H1 (cell line): ENCODE measurements at regions not wholly inside any gene's neighbourhood (a gene's known extent, or its start where the extent isn't known, plus 50 kb on each side); places are given as distances from the start of the nearest gene placed in this dataset.
"Not testable (repeated sequence)": the region's sequence is repeated elsewhere in the genome, so short reads cannot be mapped to it uniquely, and the experiment has no call there.

Experiments used
- CTCF ChIA-PET: fragments of 300-600 bp; sonication (Branson Sonifier 250); formaldehyde crosslinking; loops from one replicate; lab custom pipeline; 2021; ENCODE audit not compliant: partially characterized antibody; lab: Charles Lee
- POLR2A ChIA-PET: fragments of 300-600 bp; sonication (Branson Sonifier 250); formaldehyde crosslinking; loops from one replicate; lab custom pipeline; 2021; ENCODE audit warnings: inconsistent platforms; ENCODE audit not compliant: partially characterized antibody; lab: Charles Lee
- DNase-seq, 2 experiments: peaks; one replicate each; pipeline versions ENCODE4 v3.0.0 to v3.0.0-alpha.2; 2010 to 2022; ENCODE audit warnings: low spot score in 2 of 2, low read depth in 1 of 2, mixed read lengths in 1 of 2
- FAIRE-seq: peaks from 2 replicates; lab custom pipeline; 2011; peaks lifted over from hg19 to GRCh38; lab: Jason Lieb, UNC
- H2AFZ ChIP-seq: 2 replicates; pipeline ENCODE4 v1.8.1; 2012; ENCODE audit warnings: low read length, inconsistent platforms
- H2AK5ac ChIP-seq: 2 replicates; pipeline ENCODE4 v1.6.1; 2013; ENCODE audit warnings: low read depth, low read length
- H2BK120ac ChIP-seq: replicated peaks from 2 replicates; pipeline ENCODE3; 2013; ENCODE audit warnings: low read depth, low read length, inconsistent platforms
- H2BK12ac ChIP-seq: 2 replicates; pipeline ENCODE4 v1.6.1; 2013; ENCODE audit warnings: low read depth, low read length
- H2BK15ac ChIP-seq: 2 replicates; pipeline ENCODE4 v1.6.1; 2013; ENCODE audit warnings: low read length
- H2BK20ac ChIP-seq: 2 replicates; pipeline ENCODE4 v1.6.1; 2013; ENCODE audit warnings: low read length
- H2BK5ac ChIP-seq: 2 replicates; pipeline ENCODE4 v1.6.1; 2013; ENCODE audit warnings: low read depth, low read length
- H3K14ac ChIP-seq: 2 replicates; pipeline ENCODE4 v1.6.1; 2013; ENCODE audit warnings: inconsistent platforms; ENCODE audit not compliant: insufficient read length
- H3K18ac ChIP-seq: 2 replicates; pipeline ENCODE4 v1.6.1; 2013; ENCODE audit warnings: low read length; ENCODE audit errors: extremely low read depth
- H3K23ac ChIP-seq: 2 replicates; pipeline ENCODE4 v1.6.1; 2013; ENCODE audit warnings: inconsistent platforms; ENCODE audit not compliant: insufficient read length
- H3K23me2 ChIP-seq: 2 replicates; pipeline ENCODE4 v1.6.1; 2013; ENCODE audit warnings: low read depth, low read length
- H3K27ac ChIP-seq: 2 replicates; pipeline ENCODE4 v1.6.1; 2011; ENCODE audit warnings: low read depth, low read length, inconsistent platforms
- H3K27me3 ChIP-seq, 4 experiments: replicated peaks in 1 of 4; 1 replicate in 1 of 4; 2 replicates in 3 of 4; pipeline versions ENCODE4 v1.6.1 to v1.8.1; 2011 to 2013; ENCODE audit warnings: low read length in 3 of 4, mild to moderate bottlenecking in 3 of 4, inconsistent platforms in 2 of 4, mixed read lengths in 2 of 4, moderate library complexity in 1 of 4; ENCODE audit not compliant: control insufficient read depth in 3 of 4, insufficient read depth in 3 of 4; ENCODE audit errors: extremely low read depth in 1 of 4
- H3K36me3 ChIP-seq, 4 experiments: 2 replicates each; pipeline versions ENCODE4 v1.6.1 to v1.8.1; 2011 to 2013; ENCODE audit warnings: mild to moderate bottlenecking in 4 of 4, low read length in 3 of 4, moderate library complexity in 2 of 4, control low read depth in 1 of 4, inconsistent platforms in 1 of 4; ENCODE audit not compliant: insufficient read depth in 4 of 4, control insufficient read depth in 2 of 4
- H3K4ac ChIP-seq: replicated peaks from 2 replicates; pipeline ENCODE3; 2013; ENCODE audit warnings: low read length, low read depth, mixed read lengths, inconsistent platforms; ENCODE audit not compliant: insufficient read length
- H3K4me1 ChIP-seq, 4 experiments: replicated peaks in 1 of 4; 1 replicate in 1 of 4; 2 replicates in 3 of 4; pipeline versions ENCODE4 v1.6.1 to v1.8.1; 2011 to 2013; ENCODE audit warnings: low read length in 3 of 4, inconsistent platforms in 2 of 4, mixed read lengths in 1 of 4; ENCODE audit not compliant: insufficient read depth in 4 of 4, control insufficient read depth in 3 of 4
- H3K4me2 ChIP-seq, 2 experiments: 2 replicates each; pipeline versions ENCODE4 v1.6.1 to v1.8.1; 2011 to 2013; ENCODE audit warnings: low read depth in 2 of 2, low read length in 2 of 2, control low read depth in 1 of 2, inconsistent platforms in 1 of 2, mild to moderate bottlenecking in 1 of 2; ENCODE audit not compliant: insufficient read depth in 1 of 2
- H3K4me3 ChIP-seq, 4 experiments: fragments of 200-600, 300-600 bp in 1 of 4; sonication (generic), shearing (Covaris generic), sonication (Bioruptor Twin) in 1 of 4; 2 replicates each; pipeline versions ENCODE4 v1.5.1 to v1.8.1; 2011 to 2016; ENCODE audit warnings: low read length in 4 of 4, low read depth in 3 of 4, control low read depth in 2 of 4, inconsistent platforms in 2 of 4, mild to moderate bottlenecking in 2 of 4, mixed read lengths in 1 of 4, moderate library complexity in 1 of 4; ENCODE audit not compliant: insufficient read depth in 2 of 4; ENCODE audit errors: extremely low read depth in 1 of 4
- H3K56ac ChIP-seq: replicated peaks from 2 replicates; pipeline ENCODE3; 2013; ENCODE audit warnings: low read depth, mild to moderate bottlenecking, mixed read lengths, low read length, inconsistent platforms; ENCODE audit not compliant: insufficient read length
- H3K79me1 ChIP-seq: 2 replicates; pipeline ENCODE4 v1.6.1; 2013; ENCODE audit warnings: low read depth, low read length, control low read depth
- H3K79me2 ChIP-seq, 2 experiments: 2 replicates each; pipeline versions ENCODE4 v1.6.1 to v1.8.1; 2012 to 2013; ENCODE audit warnings: low read length in 2 of 2, mild to moderate bottlenecking in 2 of 2, inconsistent platforms in 1 of 2; ENCODE audit not compliant: insufficient read depth in 2 of 2, control insufficient read depth in 1 of 2
- H3K9ac ChIP-seq, 4 experiments: replicated peaks in 1 of 4; 1 replicate in 1 of 4; 2 replicates in 3 of 4; pipeline versions ENCODE4 v1.6.1 to v1.8.1; 2011 to 2013; ENCODE audit warnings: low read depth in 3 of 4, low read length in 3 of 4, control low read depth in 2 of 4, mild to moderate bottlenecking in 2 of 4, moderate library complexity in 2 of 4, inconsistent platforms in 1 of 4; ENCODE audit errors: extremely low read depth in 1 of 4
- H3K9me3 ChIP-seq, 2 experiments: 2 replicates each; pipeline versions ENCODE4 v1.6.1 to v1.8.1; 2012 to 2013; ENCODE audit warnings: mild to moderate bottlenecking in 2 of 2, moderate library complexity in 2 of 2, control low read depth in 1 of 2, inconsistent platforms in 1 of 2, low read depth in 1 of 2, low read length in 1 of 2, mixed read lengths in 1 of 2; ENCODE audit not compliant: insufficient read depth in 2 of 2
- H4K20me1 ChIP-seq, 2 experiments: replicated peaks in 1 of 2; 2 replicates each; pipeline versions ENCODE3 to v1.8.1; 2011 to 2013; ENCODE audit warnings: inconsistent platforms in 2 of 2, low read length in 2 of 2, mild to moderate bottlenecking in 1 of 2; ENCODE audit not compliant: insufficient read depth in 2 of 2, control insufficient read depth in 1 of 2
- H4K5ac ChIP-seq: 2 replicates; pipeline ENCODE4 v1.6.1; 2013; ENCODE audit warnings: low read length, low read depth, mixed read lengths, inconsistent platforms; ENCODE audit not compliant: insufficient read length
- H4K8ac ChIP-seq: 2 replicates; pipeline ENCODE4 v1.8.0; 2013; ENCODE audit warnings: mild to moderate bottlenecking, moderate library complexity, low read length, inconsistent platforms; ENCODE audit not compliant: insufficient read depth; ENCODE audit errors: extremely low read depth
- H4K91ac ChIP-seq: replicated peaks from 2 replicates; pipeline ENCODE3; 2013; ENCODE audit warnings: low read length, mixed read lengths, inconsistent platforms; ENCODE audit not compliant: insufficient read length
- WGBS, 2 experiments: shearing (Covaris generic) in 1 of 2; methylation state at CpG; one replicate each; pipeline versions ENCODE4 v1.1.6 to v1.1.7; 2013 to 2015; ENCODE audit warnings: low lambda C conversion rate in 2 of 2, mixed read lengths in 2 of 2, inconsistent platforms in 1 of 2, low coverage in 1 of 2, missing lambda C conversion rate in 1 of 2; ENCODE audit not compliant: insufficient replicate concordance in 2 of 2, insufficient coverage in 1 of 2, insufficient read length in 1 of 2; ENCODE audit errors: extremely low coverage in 1 of 2, missing lambda C conversion rate in 1 of 2; 5-methylcytosine and 5-hydroxymethylcytosine counted together

GRCh38 chr2:91422102-91422501, 2730.6 kb downstream of the RPIA start:
- CTCF ChIA-PET, H4K5ac ChIP-seq, H2BK12ac ChIP-seq, H3K4ac ChIP-seq, H3K79me1 ChIP-seq, H2AK5ac ChIP-seq, H3K79me2 ChIP-seq, H2AFZ ChIP-seq, H3K56ac ChIP-seq, H2BK15ac ChIP-seq, H2BK5ac ChIP-seq, DNase-seq, H3K23me2 ChIP-seq, H4K8ac ChIP-seq, FAIRE-seq, H3K4me2 ChIP-seq, H2BK20ac ChIP-seq, H4K20me1 ChIP-seq, POLR2A ChIA-PET, H3K4me3 ChIP-seq, H3K27ac ChIP-seq, H3K9ac ChIP-seq, H3K18ac ChIP-seq, H3K27me3 ChIP-seq, H2BK120ac ChIP-seq, H4K91ac ChIP-seq, H3K4me1 ChIP-seq, H3K14ac ChIP-seq, H3K36me3 ChIP-seq, H3K23ac ChIP-seq: not testable (repeated sequence)
- 86% methylated on average over 19 of the region's 19 CpGs; no CpG with 5 or more reads in 1 of the 2 experiments for WGBS, 2 experiments
- H3K9me3 ChIP-seq, result peaks cover 8 to 27% of the 10 kb centered on the region in 2 experiments; a peak in 3 of 4 replicates

- H3K27ac ChIP-seq, H4K20me1 ChIP-seq, DNase-seq, H3K4me3 ChIP-seq, H4K5ac ChIP-seq, H3K36me3 ChIP-seq, H3K27me3 ChIP-seq, H2BK15ac ChIP-seq, H4K8ac ChIP-seq, H2AFZ ChIP-seq, H3K4ac ChIP-seq, H3K14ac ChIP-seq, H3K79me2 ChIP-seq, H2BK12ac ChIP-seq, H2BK120ac ChIP-seq, H3K23ac ChIP-seq, H3K9ac ChIP-seq, H4K91ac ChIP-seq, H3K18ac ChIP-seq, H2BK20ac ChIP-seq, H2BK5ac ChIP-seq, H3K4me1 ChIP-seq, FAIRE-seq, H3K23me2 ChIP-seq, H3K79me1 ChIP-seq, POLR2A ChIA-PET, H3K4me2 ChIP-seq, H2AK5ac ChIP-seq, CTCF ChIA-PET, H3K56ac ChIP-seq: not testable (repeated sequence)
- peaks cover 6 to 13% of the 10 kb centered on the region in 2 experiments; a peak in 3 of 4 replicates for H3K9me3 ChIP-seq
- 63% methylated on average over 1 of the region's 1 CpG; no CpG with 5 or more reads in 1 of the 2 experiments for WGBS, 2 experiments
Measured at GRCh38 chr2:91427148-91427547, 2735.7 kb downstream of the RPIA start.
